GM19328 (cell line): ENCODE measurements at regions not wholly inside any gene's neighbourhood (a gene's known extent, or its start where the extent isn't known, plus 50 kb on each side); places are given as distances from the start of the nearest gene placed in this dataset.
"Not testable (repeated sequence)": the region's sequence is repeated elsewhere in the genome, so short reads cannot be mapped to it uniquely, and the experiment has no call there.

Experiments used
- ATAC-seq: cut with Tn5 transposase; IDR thresholded peaks from one replicate; pipeline ENCODE4 v1.9.1; 2021; ENCODE audit warnings: mild to moderate bottlenecking, moderate library complexity; ENCODE audit not compliant: unreplicated experiment

GRCh38 chr1:29943034-29943433 is 706.7 kb downstream of the PTPRU start:
- ATAC-seq, result no peak

DNA sequence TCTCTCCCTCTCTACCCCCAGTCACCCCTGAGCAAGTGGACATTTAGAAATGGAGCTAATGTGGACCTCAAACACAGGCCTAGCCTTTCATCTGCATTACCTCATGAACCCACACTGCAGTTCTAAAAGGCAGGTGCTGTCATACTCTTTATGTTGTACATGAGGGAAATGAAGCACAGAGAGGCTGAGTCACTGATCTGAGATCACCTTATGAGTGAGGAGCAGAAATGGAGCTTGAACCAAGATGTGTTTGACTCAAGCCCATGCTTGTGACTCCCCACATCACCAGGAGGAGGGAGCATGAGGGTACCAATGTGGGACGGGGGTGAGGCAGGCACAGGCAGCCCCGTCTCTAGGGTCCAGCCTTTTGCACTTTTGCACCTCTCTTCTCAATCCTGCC is 702.8 kb downstream of the PTPRU start:
- ATAC-seq, result no peak

DNA sequence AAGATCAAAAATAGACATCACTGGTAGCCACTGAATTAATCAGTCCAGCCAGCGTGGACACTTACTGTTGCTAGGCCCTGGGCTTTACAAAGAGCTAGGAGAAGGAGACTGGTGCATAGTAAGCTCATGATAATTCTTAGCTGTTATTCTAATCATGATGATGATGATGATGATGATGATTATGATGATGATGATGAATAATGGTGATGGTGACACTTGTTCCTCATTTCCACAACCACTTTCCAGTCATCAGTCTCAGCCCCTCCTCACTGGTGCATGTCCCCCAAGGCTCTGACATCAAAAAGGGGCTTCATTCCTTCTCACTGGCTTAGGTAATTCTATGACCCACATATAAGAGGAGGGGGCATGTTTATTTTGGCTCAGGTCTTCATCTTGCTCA is 701.0 kb downstream of the PTPRU start:
- no peak for ATAC-seq

DNA sequence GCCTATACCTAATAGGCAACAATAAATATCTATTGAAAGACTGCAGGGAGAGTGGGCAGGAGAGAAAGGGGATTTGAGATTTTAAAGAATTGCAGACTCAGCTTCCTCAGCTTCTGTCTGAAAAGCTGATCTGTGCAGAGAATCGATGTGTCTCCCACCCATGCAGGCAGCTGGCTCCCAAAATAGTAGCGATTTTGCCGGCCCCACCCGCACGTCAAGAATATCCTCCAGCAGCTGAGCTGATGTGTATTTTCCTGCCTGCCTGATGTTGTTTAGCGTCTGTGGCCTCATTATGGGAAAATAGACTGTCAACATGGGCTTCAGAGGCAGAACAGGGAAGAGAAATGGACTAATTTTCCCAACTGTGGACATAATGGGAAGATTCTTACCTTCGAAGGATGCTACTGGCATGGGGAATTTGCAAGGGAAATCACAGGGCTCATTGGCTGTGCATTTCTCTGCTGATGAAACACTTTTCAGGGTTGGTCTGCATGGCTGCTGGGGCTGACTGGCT is 699.8 kb downstream of the PTPRU start:
- no peak for ATAC-seq

DNA sequence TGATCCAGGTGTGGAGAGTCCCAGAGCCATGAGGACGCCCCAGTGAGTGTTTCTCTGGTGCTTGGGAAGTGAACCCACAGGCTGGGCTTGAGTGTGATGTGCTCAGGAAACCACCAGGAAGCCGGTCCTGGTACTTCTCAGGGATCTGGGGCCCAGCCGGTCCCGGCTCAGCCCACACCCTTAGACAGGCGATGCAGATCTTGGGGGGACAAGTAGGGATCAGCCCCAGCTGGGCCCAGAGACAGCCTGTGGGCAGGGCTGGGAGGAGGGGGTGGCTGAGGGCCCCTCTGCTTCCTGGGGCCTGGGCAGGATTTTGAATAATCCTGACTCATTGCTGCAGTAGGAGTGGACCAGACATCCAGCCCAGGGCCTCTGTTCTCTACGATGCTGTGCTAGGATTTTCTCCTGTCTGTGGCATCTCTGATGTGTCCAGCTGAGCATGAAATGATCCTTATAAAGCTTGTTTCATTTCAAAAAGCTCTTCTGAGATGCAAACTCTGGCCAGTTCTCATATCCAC is 698.0 kb downstream of the PTPRU start:
- no peak for ATAC-seq

DNA sequence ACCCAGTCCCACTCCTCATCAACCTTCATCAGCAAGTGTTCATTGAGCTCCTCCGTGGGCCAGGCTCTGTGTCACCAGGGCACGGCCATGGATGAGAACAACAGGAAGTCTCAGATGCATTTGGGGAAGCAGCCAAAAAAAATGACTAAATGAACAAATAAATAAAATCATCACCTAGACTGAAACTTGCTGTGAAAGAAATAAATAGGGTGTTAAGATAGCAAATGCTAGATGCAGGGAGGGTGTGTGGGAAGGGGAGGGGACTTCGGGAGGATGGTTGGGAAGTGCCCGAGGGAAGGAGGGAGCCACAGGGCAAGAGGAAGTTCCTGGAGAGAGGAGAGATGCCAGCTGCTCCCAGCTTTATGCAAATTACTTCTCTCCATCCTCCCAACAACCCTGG is 696.7 kb downstream of the PTPRU start:
- ATAC-seq, result no peak

GRCh38 chr1:29932626-29933025 is 696.3 kb downstream of the PTPRU start:
- ATAC-seq, result no peak

GRCh38 chr1:29931477-29932175 is 695.3 kb downstream of the PTPRU start:
- no peak for ATAC-seq

- ATAC-seq, result no peak
These were observed 688.7 kb downstream of the PTPRU start for GRCh38 chr1:29925058-29925457.

DNA sequence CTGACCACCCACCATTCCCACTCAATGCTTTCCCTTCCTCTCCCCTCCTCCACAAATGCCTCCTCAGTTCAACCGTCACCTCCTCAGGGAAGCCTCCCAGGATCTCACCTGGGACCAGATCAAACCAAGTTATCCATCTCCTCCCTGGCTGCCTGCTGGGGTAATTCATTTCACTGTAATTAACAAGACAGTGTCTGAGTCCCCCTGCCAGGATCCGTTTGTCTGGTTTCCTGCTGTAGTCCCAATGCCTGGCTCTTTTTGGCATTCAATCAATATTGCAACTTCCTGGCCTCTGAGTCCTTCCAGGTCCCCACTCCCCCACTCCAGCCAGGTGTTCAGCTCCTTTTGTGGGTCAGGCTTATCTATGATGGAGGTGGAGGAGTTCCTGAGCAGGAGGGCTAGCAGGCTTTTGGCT is 687.7 kb downstream of the PTPRU start:
- ATAC-seq, result no peak

GRCh38 chr1:29921741-29922140 is 685.4 kb downstream of the PTPRU start:
- ATAC-seq, result no peak

GRCh38 chr1:29920784-29921183 is 684.5 kb downstream of the PTPRU start:
- ATAC-seq, result no peak

- no peak for ATAC-seq
These were observed 684.0 kb downstream of the PTPRU start for GRCh38 chr1:29920316-29920715.

DNA sequence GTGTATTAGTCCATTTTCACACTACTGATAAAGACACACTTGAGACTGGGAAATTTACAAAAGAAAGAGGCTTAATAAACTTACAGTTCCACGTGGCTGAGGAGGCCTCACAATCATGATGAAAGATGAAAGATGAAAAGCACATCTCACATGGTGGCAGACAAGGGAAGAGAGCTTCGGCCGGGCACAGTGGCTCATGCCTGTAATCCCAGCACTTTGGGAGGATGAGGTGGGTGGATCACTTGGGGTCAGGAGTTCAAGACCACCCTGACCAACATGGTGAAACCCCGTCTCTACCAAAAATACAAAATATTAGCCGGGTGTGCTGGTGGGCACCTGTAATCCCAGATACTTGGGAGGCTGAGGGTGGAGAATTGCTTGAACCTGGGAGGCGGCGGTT is 682.7 kb downstream of the PTPRU start:
- ATAC-seq, result not testable (repeated sequence)

DNA sequence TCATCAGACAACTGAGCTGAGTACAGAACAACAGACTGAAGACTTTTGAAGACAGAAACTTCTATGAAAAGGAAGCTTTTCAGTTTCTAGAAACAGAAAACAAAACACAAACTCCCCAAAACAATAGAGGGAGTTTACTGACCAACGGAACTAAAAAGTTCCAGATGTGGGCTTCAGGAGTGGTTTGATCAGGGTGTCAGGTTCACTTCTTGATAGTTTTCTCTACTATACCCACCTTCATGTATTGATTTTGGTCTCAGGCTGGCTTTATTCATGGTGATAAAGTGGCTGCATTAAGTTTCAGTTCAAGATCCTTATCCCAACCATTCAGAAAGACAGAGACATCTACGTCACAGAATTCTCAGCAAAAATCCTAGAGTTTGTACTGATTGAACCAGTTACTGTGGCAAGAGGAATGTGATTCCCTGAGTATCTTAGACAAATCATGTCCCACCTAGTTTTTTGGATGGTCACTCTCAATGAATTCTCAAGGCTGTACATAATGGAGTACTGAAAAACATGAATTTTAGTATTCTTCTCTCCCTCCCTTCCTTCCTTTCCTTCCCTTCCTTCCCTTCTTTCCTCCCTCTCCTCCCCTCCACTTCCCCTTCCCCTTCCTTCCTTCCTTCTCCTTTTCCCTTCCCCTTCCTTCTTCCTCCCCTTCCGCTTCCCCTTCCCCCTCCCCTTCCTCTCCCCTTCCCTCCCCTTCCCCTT is 680.5 kb downstream of the PTPRU start:
- ATAC-seq, result no peak

GRCh38 chr1:29914936-29915335 is 678.6 kb downstream of the PTPRU start:
- ATAC-seq, result no peak

- no peak for ATAC-seq
These were observed 676.1 kb downstream of the PTPRU start for GRCh38 chr1:29912425-29912824.

GRCh38 chr1:29909962-29910361 is 673.6 kb downstream of the PTPRU start:
- ATAC-seq, result no peak

- ATAC-seq, result no peak
These were observed 671.3 kb downstream of the PTPRU start for GRCh38 chr1:29907596-29907995.

- ATAC-seq, result no peak
These were observed 670.6 kb downstream of the PTPRU start for GRCh38 chr1:29906927-29907326.

DNA sequence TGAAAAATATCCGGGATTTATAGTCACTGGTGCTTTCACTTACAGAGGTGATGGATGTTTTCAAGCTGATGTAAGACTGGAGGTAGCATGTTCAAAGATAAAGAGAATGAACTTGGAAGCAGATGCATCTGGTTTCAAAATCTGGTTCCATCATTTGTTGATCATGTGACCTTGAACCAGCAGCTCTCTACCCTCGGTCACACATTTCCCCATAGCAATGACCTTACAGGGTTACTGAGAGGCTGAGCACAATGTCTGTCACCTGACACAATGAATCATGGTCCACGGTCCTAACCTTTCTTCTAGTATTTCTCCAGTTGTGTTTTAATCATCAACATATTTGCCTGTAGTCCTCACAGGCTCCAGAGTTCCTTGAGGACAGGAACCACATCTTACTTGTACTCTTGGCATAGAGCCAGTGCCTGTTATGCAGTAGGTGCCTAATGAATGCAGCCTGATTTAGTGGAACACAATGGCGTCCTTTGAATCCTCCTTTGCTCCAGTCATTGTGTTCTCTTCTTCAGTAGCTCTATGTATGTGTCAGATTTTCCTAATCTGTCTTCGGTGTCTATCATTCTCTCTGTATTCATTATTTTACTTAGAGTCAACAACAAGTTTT is 667.3 kb downstream of the PTPRU start:
- no peak for ATAC-seq
